Brain microvascular endothelial cell (primary cell): ENCODE measurements at regions not wholly inside any gene's neighbourhood (a gene's known extent, or its start where the extent isn't known, plus 50 kb on each side); places are given as distances from the start of the nearest gene placed in this dataset.

Experiments
- DNase-seq: peaks from one replicate; pipeline ENCODE4 v3.0.0-alpha.2; 2020
- H3K27ac ChIP-seq: fragments of 250-450 bp; sonication (Bioruptor Pico); 2 replicates; pipeline ENCODE4 v1.5.1; 2020; ENCODE audit warnings: mild to moderate bottlenecking, moderate library complexity
- H3K27me3 ChIP-seq: fragments of 250-450 bp; sonication (Bioruptor Pico); replicated peaks from 2 replicates; pipeline ENCODE4 v1.5.1; 2020; ENCODE audit warnings: mild to moderate bottlenecking
- H3K36me3 ChIP-seq: fragments of 250-450 bp; sonication (Bioruptor Pico); replicated peaks from 2 replicates; pipeline ENCODE4 v1.5.1; 2020; ENCODE audit warnings: mild to moderate bottlenecking
- H3K4me3 ChIP-seq: 2 replicates; pipeline ENCODE4 v1.5.1; 2011; ENCODE audit warnings: low read depth, mild to moderate bottlenecking, control low read depth, low read length, moderate library complexity
- CTCF ChIP-seq: IDR thresholded peaks from 2 replicates; pipeline ENCODE4 v1.5.1; 2011; ENCODE audit warnings: low read depth, mild to moderate bottlenecking, moderate library complexity, low read length, control low read depth, inconsistent platforms; ENCODE audit errors: missing control alignments
- in situ Hi-C: cut with HindIII; loops from 2 replicates; pipeline ENCODE4 v1.10.0; 2017; ENCODE audit warnings: low sequenced_read_pairs, low pct_ligation_motif_present

DNA sequence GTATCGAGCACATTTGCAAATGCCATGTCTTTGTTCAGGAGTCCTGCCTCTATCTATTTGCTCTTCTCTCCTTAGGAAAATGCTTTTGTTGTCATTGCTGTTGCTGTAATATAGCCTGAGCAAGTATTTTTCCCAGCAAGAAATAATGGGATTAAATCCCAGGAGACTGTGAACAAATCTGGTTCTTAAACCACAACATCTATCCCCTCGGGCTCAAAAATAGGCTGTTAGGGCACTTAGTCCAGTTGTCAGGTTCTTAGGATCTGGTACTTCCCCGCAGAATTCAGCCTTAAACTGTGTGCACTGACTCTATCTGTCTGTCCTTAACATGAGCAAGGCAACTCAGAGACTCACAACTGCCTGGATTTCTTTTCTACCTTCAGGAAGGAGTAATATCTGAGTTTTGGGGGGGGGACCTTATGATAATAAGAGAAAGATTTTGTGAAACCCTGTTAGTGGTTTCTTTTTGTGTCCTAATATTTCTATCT, 437.5 kb downstream of the HTR1B start:
- no peak overlapping the region for H3K27ac ChIP-seq
- in situ Hi-C loops: no loop called here
- TF ChIP-seq CTCF: no peak
- no peaks in the 10 kb centered on the region for H3K36me3 ChIP-seq
- no peak overlapping the region for H3K4me3 ChIP-seq
- no peak for DNase-seq
- no peaks in the 10 kb centered on the region for H3K27me3 ChIP-seq

DNA sequence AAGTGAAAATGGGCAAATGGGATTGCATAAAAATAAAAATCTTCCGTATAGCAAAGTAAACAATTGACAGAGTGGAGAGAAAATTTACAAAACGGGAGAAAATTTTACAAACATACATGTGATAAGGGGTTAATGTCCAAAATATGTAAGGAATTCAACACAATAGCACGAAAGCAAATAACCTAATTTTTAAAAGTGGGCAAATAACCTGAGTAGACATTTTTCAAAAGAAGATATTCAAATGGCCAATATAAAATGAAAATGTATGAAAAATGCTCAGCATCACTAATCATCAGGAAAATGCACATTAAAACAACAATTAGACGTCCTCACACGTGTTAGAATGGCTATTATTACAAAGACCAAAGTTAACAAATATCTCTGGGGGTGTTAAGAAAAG, 441.5 kb downstream of the HTR1B start:
- no peak for DNase-seq
- H3K27me3 ChIP-seq: no peaks in the 10 kb centered on the region
- TF ChIP-seq CTCF: no peak
- H3K36me3 ChIP-seq: no peaks in the 10 kb centered on the region
- no peak overlapping the region for H3K27ac ChIP-seq
- H3K4me3 ChIP-seq: no peak overlapping the region
- in situ Hi-C loops: no loop called here

DNA sequence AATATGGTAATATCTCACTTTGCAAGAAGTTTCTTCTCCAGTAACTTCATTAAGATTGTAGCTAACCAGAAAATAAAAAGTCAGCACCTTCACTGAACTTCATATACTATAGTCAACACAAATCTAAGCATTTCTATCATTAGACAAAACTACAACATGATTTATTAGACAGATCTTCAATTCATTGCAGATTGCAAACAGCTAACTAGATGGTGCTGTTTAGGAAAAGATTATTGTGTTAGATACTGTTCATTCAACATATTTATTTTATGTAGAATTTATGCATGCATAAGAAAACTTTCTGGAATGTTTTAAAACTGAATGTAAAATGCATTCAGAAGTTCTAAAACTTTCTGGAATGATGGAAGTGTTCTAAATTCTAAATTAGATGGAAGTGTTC, 442.1 kb downstream of the HTR1B start:
- no peak for TF ChIP-seq CTCF
- no peak for DNase-seq

DNA sequence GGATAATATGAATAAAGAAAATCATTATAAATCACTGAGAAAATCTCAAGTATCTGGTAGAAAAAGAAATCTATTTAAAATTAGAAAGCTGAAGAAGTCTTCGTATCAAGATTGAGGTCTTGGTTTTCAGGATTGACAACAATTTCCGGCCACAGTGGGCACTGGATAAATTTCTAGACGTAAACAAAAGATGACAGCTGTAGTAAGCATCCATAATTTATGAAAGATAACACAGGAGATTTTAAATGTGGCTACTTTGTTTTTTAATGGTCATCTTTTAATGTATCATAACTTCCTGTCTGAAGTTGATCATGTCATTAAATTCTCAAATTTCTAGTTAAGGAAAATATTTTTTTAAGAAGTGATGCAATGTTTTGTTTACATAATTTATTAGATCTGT, 444.2 kb downstream of the HTR1B start:
- no peak overlapping the region for H3K4me3 ChIP-seq
- TF ChIP-seq CTCF: no peak
- H3K36me3 ChIP-seq: no peaks in the 10 kb centered on the region
- H3K27ac ChIP-seq: no peak overlapping the region
- H3K27me3 ChIP-seq: no peaks in the 10 kb centered on the region
- in situ Hi-C loops: no loop called here
- peak; percentile 39 for DNase-seq

More for the DNA sequence above, 442.1 kb downstream of the HTR1B start:
- Histone ChIP-seq H3K27me3 (no peaks in the 10 kb centered on the region), H3K27ac (no peak overlapping the region), H3K4me3 (no peak overlapping the region), H3K36me3 (no peaks in the 10 kb centered on the region)
- in situ Hi-C loops: no loop called here

DNA sequence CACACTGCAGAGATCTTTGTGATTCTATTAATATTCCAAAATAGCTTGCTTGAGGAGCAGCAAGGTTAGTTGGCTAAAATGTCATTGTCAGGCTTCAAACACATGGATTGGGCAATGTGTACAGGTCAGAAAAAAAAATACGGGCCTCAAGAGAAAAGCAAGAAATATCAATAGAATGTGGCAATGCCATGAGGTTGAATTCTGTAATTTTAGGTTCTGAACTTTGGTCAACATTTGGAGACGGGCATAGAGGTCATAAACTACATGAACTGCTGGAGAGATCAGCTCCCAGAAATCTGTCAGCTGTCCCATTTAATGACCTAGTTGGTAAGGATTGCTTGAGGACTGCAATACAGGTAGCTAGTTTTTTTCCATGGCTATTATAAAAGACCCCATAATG, 445.8 kb downstream of the HTR1B start:
- in situ Hi-C loops: no loop called here
- Histone ChIP-seq H3K4me3 (no peak overlapping the region), H3K27ac (no peak overlapping the region), H3K27me3 (no peaks in the 10 kb centered on the region), H3K36me3 (no peaks in the 10 kb centered on the region)
- TF ChIP-seq CTCF: no peak
- no peak for DNase-seq

- no peak overlapping the region for H3K4me3 ChIP-seq
- peak; percentile 53 for DNase-seq
- H3K27ac ChIP-seq: no peak overlapping the region
- TF ChIP-seq CTCF: no peak
- in situ Hi-C loops: no loop called here
- no peaks in the 10 kb centered on the region for H3K27me3 ChIP-seq
- no peaks in the 10 kb centered on the region for H3K36me3 ChIP-seq
Measured at GRCh38 chr6:77015350-77015749, 447.9 kb downstream of the HTR1B start.
